ENCODE measurements at regions not wholly inside any gene's neighbourhood (a gene's known extent, or its start where the extent isn't known, plus 50 kb on each side); places are given as distances from the start of the nearest gene placed in this dataset.

DNA sequence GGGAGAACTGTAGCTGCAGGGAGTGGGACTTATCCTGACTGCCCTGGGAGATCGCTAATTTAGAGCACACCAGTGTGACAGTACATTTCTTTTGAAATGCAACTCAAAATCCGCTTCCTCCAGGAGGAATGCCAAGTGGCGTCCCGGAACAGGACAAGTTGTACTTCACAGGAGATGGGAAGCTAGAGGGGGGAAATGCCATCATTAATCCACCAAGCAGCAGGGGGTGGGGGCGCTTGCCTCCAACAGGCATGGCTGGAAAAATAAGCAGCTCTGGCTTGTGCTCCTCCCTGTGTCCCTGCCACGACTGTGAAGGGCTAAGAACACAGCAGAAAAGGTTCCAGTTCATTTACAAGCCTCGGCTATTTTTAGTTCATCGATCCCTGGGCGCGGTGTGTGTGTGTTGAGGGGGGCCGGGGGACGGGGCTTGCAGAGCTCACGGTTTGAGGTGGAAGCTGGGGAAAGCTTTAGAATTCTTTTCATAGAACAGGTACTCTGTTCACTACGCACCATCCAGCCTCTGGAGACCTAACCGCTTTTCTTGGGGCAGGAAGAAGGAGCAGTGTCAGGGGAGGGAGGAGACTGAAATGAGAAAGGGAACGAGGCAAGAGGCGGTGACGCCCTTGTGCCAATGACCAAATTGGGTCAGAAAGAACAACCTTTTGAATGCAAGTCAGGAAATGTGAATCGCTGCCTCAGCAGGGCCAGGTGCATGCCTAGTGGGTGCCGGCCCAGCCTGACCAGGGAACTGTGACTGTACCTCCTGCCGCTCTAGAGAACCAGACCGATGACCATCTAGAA is 51.8 kb upstream of the DGKG start:
- peak; percentile 28 to 29 for DNase-seq (ENCODE audit: low read depth in 2 of 2)
- TF ChIP-seq, protein P1, sequence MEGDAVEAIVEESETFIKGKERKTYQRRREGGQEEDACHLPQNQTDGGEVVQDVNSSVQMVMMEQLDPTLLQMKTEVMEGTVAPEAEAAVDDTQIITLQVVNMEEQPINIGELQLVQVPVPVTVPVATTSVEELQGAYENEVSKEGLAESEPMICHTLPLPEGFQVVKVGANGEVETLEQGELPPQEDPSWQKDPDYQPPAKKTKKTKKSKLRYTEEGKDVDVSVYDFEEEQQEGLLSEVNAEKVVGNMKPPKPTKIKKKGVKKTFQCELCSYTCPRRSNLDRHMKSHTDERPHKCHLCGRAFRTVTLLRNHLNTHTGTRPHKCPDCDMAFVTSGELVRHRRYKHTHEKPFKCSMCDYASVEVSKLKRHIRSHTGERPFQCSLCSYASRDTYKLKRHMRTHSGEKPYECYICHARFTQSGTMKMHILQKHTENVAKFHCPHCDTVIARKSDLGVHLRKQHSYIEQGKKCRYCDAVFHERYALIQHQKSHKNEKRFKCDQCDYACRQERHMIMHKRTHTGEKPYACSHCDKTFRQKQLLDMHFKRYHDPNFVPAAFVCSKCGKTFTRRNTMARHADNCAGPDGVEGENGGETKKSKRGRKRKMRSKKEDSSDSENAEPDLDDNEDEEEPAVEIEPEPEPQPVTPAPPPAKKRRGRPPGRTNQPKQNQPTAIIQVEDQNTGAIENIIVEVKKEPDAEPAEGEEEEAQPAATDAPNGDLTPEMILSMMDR (IDR thresholded peaks at IDR 0.05; ENCODE audit: low read depth, low read length) = no peak
- H3K4me3 ChIP-seq (replicated peaks in 1 of 2; ENCODE audit: low read depth in 2 of 2, low read length in 2 of 2) = peak overlapping the region; percentile 23 to 25

DNA sequence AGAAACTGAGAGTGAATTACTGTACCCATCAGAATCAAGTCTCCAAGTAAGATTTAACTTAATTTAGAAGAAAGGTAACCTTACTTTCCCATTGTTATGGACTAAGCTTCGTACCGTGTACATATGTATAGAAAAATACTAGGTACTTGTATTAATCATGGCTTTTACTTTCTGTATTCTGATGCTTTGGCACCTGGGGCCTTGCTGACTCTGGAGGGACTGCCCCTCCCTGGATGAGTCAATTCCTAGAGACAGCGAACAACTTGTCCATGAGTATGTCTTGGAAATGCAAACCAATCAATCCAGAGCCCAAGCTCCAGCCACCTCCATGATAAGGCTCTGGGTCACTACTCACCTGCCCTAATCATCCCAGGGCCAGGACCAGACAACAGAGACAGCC is 50.0 kb upstream of the DGKG start:
- TF ChIP-seq, protein P1 (IDR thresholded peaks at IDR 0.05; ENCODE audit: low read depth, low read length) = no peak
- DNase-seq (ENCODE audit: low read depth in 2 of 2) = peak in 1 of 2 donors; percentile 9

More for the DNA sequence above, 50.0 kb upstream of the DGKG start:
- no peak overlapping the region for H3K4me3 ChIP-seq (replicated peaks in 1 of 2; ENCODE audit: low read depth in 2 of 2, low read length in 2 of 2)

Data from cardiac fibroblast (primary cell).